Breast epithelium (tissue), 3 donors: ENCODE measurements at regions not wholly inside any gene's neighbourhood (a gene's known extent, or its start where the extent isn't known, plus 50 kb on each side); places are given as distances from the start of the nearest gene placed in this dataset.

Experiments
- POLR2A ChIP-seq: fragments of 450-650 bp; IDR thresholded peaks from one replicate; pipeline ENCODE4 v1.6.1; 2016; ENCODE audit warnings: antibody characterized with exemption, mild to moderate bottlenecking, moderate library complexity
- TF ChIP-seq, protein P1 (sequence below), 3 donors: fragments of 450-650 bp; IDR thresholded peaks; one replicate each; pipeline ENCODE4 v1.5.1; 2016 to 2017; ENCODE audit warnings: antibody characterized with exemption in 3 of 3, mild to moderate bottlenecking in 3 of 3, moderate library complexity in 3 of 3

DNA sequence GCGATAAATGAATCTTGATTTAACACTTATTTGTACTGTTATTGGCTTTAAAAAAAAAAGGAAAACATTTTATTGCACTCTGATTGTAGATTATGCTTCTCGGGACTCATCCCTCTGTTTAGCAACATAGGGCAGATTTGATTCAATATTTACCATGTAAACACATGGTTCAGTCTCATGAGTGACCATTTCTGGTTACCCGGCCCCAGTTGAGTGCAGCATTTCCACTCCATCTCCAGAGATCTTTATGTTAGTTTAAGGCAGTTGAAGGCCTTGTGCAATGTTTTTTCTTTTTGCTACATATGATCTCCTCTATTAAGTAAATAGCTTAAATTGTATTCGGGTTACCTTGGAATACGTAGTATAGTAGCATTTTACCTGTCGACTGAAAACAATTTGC lies 143.3 kb upstream of the RPS6KA3 start:
- TF ChIP-seq, protein P1, sequence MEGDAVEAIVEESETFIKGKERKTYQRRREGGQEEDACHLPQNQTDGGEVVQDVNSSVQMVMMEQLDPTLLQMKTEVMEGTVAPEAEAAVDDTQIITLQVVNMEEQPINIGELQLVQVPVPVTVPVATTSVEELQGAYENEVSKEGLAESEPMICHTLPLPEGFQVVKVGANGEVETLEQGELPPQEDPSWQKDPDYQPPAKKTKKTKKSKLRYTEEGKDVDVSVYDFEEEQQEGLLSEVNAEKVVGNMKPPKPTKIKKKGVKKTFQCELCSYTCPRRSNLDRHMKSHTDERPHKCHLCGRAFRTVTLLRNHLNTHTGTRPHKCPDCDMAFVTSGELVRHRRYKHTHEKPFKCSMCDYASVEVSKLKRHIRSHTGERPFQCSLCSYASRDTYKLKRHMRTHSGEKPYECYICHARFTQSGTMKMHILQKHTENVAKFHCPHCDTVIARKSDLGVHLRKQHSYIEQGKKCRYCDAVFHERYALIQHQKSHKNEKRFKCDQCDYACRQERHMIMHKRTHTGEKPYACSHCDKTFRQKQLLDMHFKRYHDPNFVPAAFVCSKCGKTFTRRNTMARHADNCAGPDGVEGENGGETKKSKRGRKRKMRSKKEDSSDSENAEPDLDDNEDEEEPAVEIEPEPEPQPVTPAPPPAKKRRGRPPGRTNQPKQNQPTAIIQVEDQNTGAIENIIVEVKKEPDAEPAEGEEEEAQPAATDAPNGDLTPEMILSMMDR (IDR thresholded peaks at IDR 0.05), result no peak
- no peak for TF ChIP-seq POLR2A
